GM19372 (cell line): ENCODE measurements at regions not wholly inside any gene's neighbourhood (a gene's known extent, or its start where the extent isn't known, plus 50 kb on each side); places are given as distances from the start of the nearest gene placed in this dataset.
"Not testable (repeated sequence)": the region's sequence is repeated elsewhere in the genome, so short reads cannot be mapped to it uniquely, and the experiment has no call there.

Experiments
- ATAC-seq: cut with Tn5 transposase; IDR thresholded peaks from one replicate; pipeline ENCODE4 v1.9.1; 2021; ENCODE audit warnings: mild to moderate bottlenecking, low read depth, moderate library complexity; ENCODE audit not compliant: unreplicated experiment

- ATAC-seq: not testable (repeated sequence)
Measured at GRCh38 chrX:131696989-131697388, 153.1 kb downstream of the OR13H1 start.

GRCh38 chrX:131703646-131704045, 159.8 kb downstream of the OR13H1 start:
- no peak for ATAC-seq

GRCh38 chrX:131704136-131704695, 160.3 kb downstream of the OR13H1 start:
- ATAC-seq: no peak

GRCh38 chrX:131709553-131709952, 165.7 kb downstream of the OR13H1 start:
- ATAC-seq: no peak

- no peak for ATAC-seq
Measured at GRCh38 chrX:131711478-131711867, 167.6 kb downstream of the OR13H1 start.

GRCh38 chrX:131723646-131724045, 179.8 kb downstream of the OR13H1 start:
- no peak for ATAC-seq

GRCh38 chrX:131724292-131724691, 180.4 kb downstream of the OR13H1 start:
- no peak for ATAC-seq

GRCh38 chrX:131725001-131725654, 181.3 kb downstream of the OR13H1 start:
- ATAC-seq: no peak

- ATAC-seq: no peak
Measured at GRCh38 chrX:131727778-131728177, 183.9 kb downstream of the OR13H1 start.

GRCh38 chrX:131728295-131729145, 184.6 kb downstream of the OR13H1 start:
- no peak for ATAC-seq

- ATAC-seq: no peak
Measured at GRCh38 chrX:131729295-131729694, 185.4 kb downstream of the OR13H1 start.

- ATAC-seq: no peak
Measured at GRCh38 chrX:131734621-131735020, 190.7 kb downstream of the OR13H1 start.

- ATAC-seq: no peak
Measured at GRCh38 chrX:131735127-131735526, 191.3 kb downstream of the OR13H1 start.

- ATAC-seq: no peak
Measured at GRCh38 chrX:131739823-131740222, 195.9 kb downstream of the OR13H1 start.

- no peak for ATAC-seq
Measured at GRCh38 chrX:131741103-131741581, 197.3 kb downstream of the OR13H1 start.

- no peak for ATAC-seq
Measured at GRCh38 chrX:131745942-131746489, 202.1 kb downstream of the OR13H1 start.

- no peak for ATAC-seq
Measured at GRCh38 chrX:131746491-131746968, 202.7 kb downstream of the OR13H1 start.

- no peak for ATAC-seq
Measured at GRCh38 chrX:131747173-131747572, 203.3 kb downstream of the OR13H1 start.

- no peak for ATAC-seq
Measured at GRCh38 chrX:131752493-131753198, 208.8 kb downstream of the OR13H1 start.

- no peak for ATAC-seq
Measured at GRCh38 chrX:131762802-131763234, 218.9 kb downstream of the OR13H1 start.
